ENCODE measurements at regions not wholly inside any gene's neighbourhood (a gene's known extent, or its start where the extent isn't known, plus 50 kb on each side); places are given as distances from the start of the nearest gene placed in this dataset.

- Histone ChIP-seq H3K9me2 (ENCODE audit: insufficient read depth) (no peaks in the 10 kb centered on the region), H2AFZ (no peak overlapping the region), H3K4me2 (no peak overlapping the region), H3K79me2 (replicated peaks; ENCODE audit: insufficient read depth) (no peaks in the 10 kb centered on the region), H3K36me3 (ENCODE audit: insufficient read depth) (no peaks in the 10 kb centered on the region), H4K20me1 (replicated peaks; ENCODE audit: insufficient read depth) (no peaks in the 10 kb centered on the region), H3F3A (replicated peaks; ENCODE audit: low read depth) (no peaks in the 10 kb centered on the region), H3K27me3 (ENCODE audit: insufficient read depth) (no peaks in the 10 kb centered on the region), H3K27ac (ENCODE audit: low read depth) (no peak overlapping the region), H3K4me1 (ENCODE audit: insufficient read depth) (no peaks in the 10 kb centered on the region), H3K4me3 (no peak overlapping the region)
- Mint-ChIP-seq H3K36me3 (ENCODE audit: low read depth) (no peaks in the 10 kb centered on the region), H3K4me3 (no peak overlapping the region), H3K27ac (no peak overlapping the region), H3K27me3 (ENCODE audit: insufficient read depth, low read depth, poor library complexity) (peaks cover 21% of the 10 kb centered on the region), H3K4me1 (no peaks in the 10 kb centered on the region), H3K9me3 (no peaks in the 10 kb centered on the region)
- DNase-seq (ENCODE audit: low spot score) = no peak
- no peak for ATAC-seq
- TF ChIP-seq ZNF462 (CRISPR knock-in tag; IDR thresholded peaks at IDR 0.05) = no peak
- no peak for TF ChIP-seq JUNB (IDR thresholded peaks at IDR 0.05; ENCODE audit: unreplicated experiment)
- no peak for TF ChIP-seq ETS1 (IDR thresholded peaks at IDR 0.05)
- no peak for TF ChIP-seq EZH2phosphoT487 (IDR thresholded peaks at IDR 0.05; ENCODE audit: unreplicated experiment)
- TF ChIP-seq POLR2AphosphoS5 (IDR thresholded peaks at IDR 0.05; ENCODE audit: low read depth) = no peak
- no peak for TF ChIP-seq CREB1 (CRISPR knock-in tag; IDR thresholded peaks at IDR 0.05; ENCODE audit: low read depth)
- no peak for TF ChIP-seq REST (IDR thresholded peaks at IDR 0.05; ENCODE audit: unreplicated experiment)
- no peak for TF ChIP-seq STAT1 (IDR thresholded peaks at IDR 0.05; ENCODE audit: unreplicated experiment)
- no peak for TF ChIP-seq ZNF114 (CRISPR knock-in tag; IDR thresholded peaks at IDR 0.05)
- TF ChIP-seq ZNF331 (CRISPR knock-in tag; IDR thresholded peaks at IDR 0.05; ENCODE audit: low read depth) = no peak
- TF ChIP-seq NANOG (IDR thresholded peaks at IDR 0.05; ENCODE audit: borderline replicate concordance) = no peak
- TF ChIP-seq EZH2 (IDR thresholded peaks at IDR 0.05; ENCODE audit: low read depth, unreplicated experiment) = no peak
These were observed 115.3 kb upstream of the SMAD3 start for GRCh38 chr15:66950114-66950513.

Measured in GM23338 (cell line).